H1 (cell line): ENCODE measurements at regions not wholly inside any gene's neighbourhood (a gene's known extent, or its start where the extent isn't known, plus 50 kb on each side); places are given as distances from the start of the nearest gene placed in this dataset.

Experiments
- CTCF ChIA-PET: fragments of 300-600 bp; sonication (Branson Sonifier 250); formaldehyde crosslinking; loops from one replicate; lab custom pipeline; 2021; ENCODE audit not compliant: partially characterized antibody; lab: Charles Lee
- POLR2A ChIA-PET: fragments of 300-600 bp; sonication (Branson Sonifier 250); formaldehyde crosslinking; loops from one replicate; lab custom pipeline; 2021; ENCODE audit warnings: inconsistent platforms; ENCODE audit not compliant: partially characterized antibody; lab: Charles Lee
- DNase-seq, 2 experiments: peaks; one replicate each; pipeline versions ENCODE4 v3.0.0 to v3.0.0-alpha.2; 2010 to 2022; ENCODE audit warnings: low spot score in 2 of 2, low read depth in 1 of 2, mixed read lengths in 1 of 2
- FAIRE-seq: peaks from 2 replicates; lab custom pipeline; 2011; peaks lifted over from hg19 to GRCh38; lab: Jason Lieb, UNC
- H2AFZ ChIP-seq: 2 replicates; pipeline ENCODE4 v1.8.1; 2012; ENCODE audit warnings: low read length, inconsistent platforms
- H2AK5ac ChIP-seq: 2 replicates; pipeline ENCODE4 v1.6.1; 2013; ENCODE audit warnings: low read depth, low read length
- H2BK120ac ChIP-seq: replicated peaks from 2 replicates; pipeline ENCODE3; 2013; ENCODE audit warnings: low read depth, low read length, inconsistent platforms
- H2BK12ac ChIP-seq: 2 replicates; pipeline ENCODE4 v1.6.1; 2013; ENCODE audit warnings: low read depth, low read length
- H2BK15ac ChIP-seq: 2 replicates; pipeline ENCODE4 v1.6.1; 2013; ENCODE audit warnings: low read length
- H2BK20ac ChIP-seq: 2 replicates; pipeline ENCODE4 v1.6.1; 2013; ENCODE audit warnings: low read length
- H2BK5ac ChIP-seq: 2 replicates; pipeline ENCODE4 v1.6.1; 2013; ENCODE audit warnings: low read depth, low read length
- H3K14ac ChIP-seq: 2 replicates; pipeline ENCODE4 v1.6.1; 2013; ENCODE audit warnings: inconsistent platforms; ENCODE audit not compliant: insufficient read length
- H3K18ac ChIP-seq: 2 replicates; pipeline ENCODE4 v1.6.1; 2013; ENCODE audit warnings: low read length; ENCODE audit errors: extremely low read depth
- H3K23ac ChIP-seq: 2 replicates; pipeline ENCODE4 v1.6.1; 2013; ENCODE audit warnings: inconsistent platforms; ENCODE audit not compliant: insufficient read length
- H3K23me2 ChIP-seq: 2 replicates; pipeline ENCODE4 v1.6.1; 2013; ENCODE audit warnings: low read depth, low read length
- H3K27ac ChIP-seq: 2 replicates; pipeline ENCODE4 v1.6.1; 2011; ENCODE audit warnings: low read depth, low read length, inconsistent platforms
- H3K27me3 ChIP-seq, 4 experiments: replicated peaks in 1 of 4; 1 replicate in 1 of 4; 2 replicates in 3 of 4; pipeline versions ENCODE4 v1.6.1 to v1.8.1; 2011 to 2013; ENCODE audit warnings: low read length in 3 of 4, mild to moderate bottlenecking in 3 of 4, inconsistent platforms in 2 of 4, mixed read lengths in 2 of 4, moderate library complexity in 1 of 4; ENCODE audit not compliant: control insufficient read depth in 3 of 4, insufficient read depth in 3 of 4; ENCODE audit errors: extremely low read depth in 1 of 4
- H3K36me3 ChIP-seq, 4 experiments: 2 replicates each; pipeline versions ENCODE4 v1.6.1 to v1.8.1; 2011 to 2013; ENCODE audit warnings: mild to moderate bottlenecking in 4 of 4, low read length in 3 of 4, moderate library complexity in 2 of 4, control low read depth in 1 of 4, inconsistent platforms in 1 of 4; ENCODE audit not compliant: insufficient read depth in 4 of 4, control insufficient read depth in 2 of 4
- H3K4ac ChIP-seq: replicated peaks from 2 replicates; pipeline ENCODE3; 2013; ENCODE audit warnings: low read length, low read depth, mixed read lengths, inconsistent platforms; ENCODE audit not compliant: insufficient read length
- H3K4me1 ChIP-seq, 4 experiments: replicated peaks in 1 of 4; 1 replicate in 1 of 4; 2 replicates in 3 of 4; pipeline versions ENCODE4 v1.6.1 to v1.8.1; 2011 to 2013; ENCODE audit warnings: low read length in 3 of 4, inconsistent platforms in 2 of 4, mixed read lengths in 1 of 4; ENCODE audit not compliant: insufficient read depth in 4 of 4, control insufficient read depth in 3 of 4
- H3K4me2 ChIP-seq, 2 experiments: 2 replicates each; pipeline versions ENCODE4 v1.6.1 to v1.8.1; 2011 to 2013; ENCODE audit warnings: low read depth in 2 of 2, low read length in 2 of 2, control low read depth in 1 of 2, inconsistent platforms in 1 of 2, mild to moderate bottlenecking in 1 of 2; ENCODE audit not compliant: insufficient read depth in 1 of 2
- H3K4me3 ChIP-seq, 4 experiments: fragments of 200-600, 300-600 bp in 1 of 4; sonication (generic), shearing (Covaris generic), sonication (Bioruptor Twin) in 1 of 4; 2 replicates each; pipeline versions ENCODE4 v1.5.1 to v1.8.1; 2011 to 2016; ENCODE audit warnings: low read length in 4 of 4, low read depth in 3 of 4, control low read depth in 2 of 4, inconsistent platforms in 2 of 4, mild to moderate bottlenecking in 2 of 4, mixed read lengths in 1 of 4, moderate library complexity in 1 of 4; ENCODE audit not compliant: insufficient read depth in 2 of 4; ENCODE audit errors: extremely low read depth in 1 of 4
- H3K56ac ChIP-seq: replicated peaks from 2 replicates; pipeline ENCODE3; 2013; ENCODE audit warnings: low read depth, mild to moderate bottlenecking, mixed read lengths, low read length, inconsistent platforms; ENCODE audit not compliant: insufficient read length
- H3K79me1 ChIP-seq: 2 replicates; pipeline ENCODE4 v1.6.1; 2013; ENCODE audit warnings: low read depth, low read length, control low read depth
- H3K79me2 ChIP-seq, 2 experiments: 2 replicates each; pipeline versions ENCODE4 v1.6.1 to v1.8.1; 2012 to 2013; ENCODE audit warnings: low read length in 2 of 2, mild to moderate bottlenecking in 2 of 2, inconsistent platforms in 1 of 2; ENCODE audit not compliant: insufficient read depth in 2 of 2, control insufficient read depth in 1 of 2
- H3K9ac ChIP-seq, 4 experiments: replicated peaks in 1 of 4; 1 replicate in 1 of 4; 2 replicates in 3 of 4; pipeline versions ENCODE4 v1.6.1 to v1.8.1; 2011 to 2013; ENCODE audit warnings: low read depth in 3 of 4, low read length in 3 of 4, control low read depth in 2 of 4, mild to moderate bottlenecking in 2 of 4, moderate library complexity in 2 of 4, inconsistent platforms in 1 of 4; ENCODE audit errors: extremely low read depth in 1 of 4
- H3K9me3 ChIP-seq, 2 experiments: 2 replicates each; pipeline versions ENCODE4 v1.6.1 to v1.8.1; 2012 to 2013; ENCODE audit warnings: mild to moderate bottlenecking in 2 of 2, moderate library complexity in 2 of 2, control low read depth in 1 of 2, inconsistent platforms in 1 of 2, low read depth in 1 of 2, low read length in 1 of 2, mixed read lengths in 1 of 2; ENCODE audit not compliant: insufficient read depth in 2 of 2
- H4K20me1 ChIP-seq, 2 experiments: replicated peaks in 1 of 2; 2 replicates each; pipeline versions ENCODE3 to v1.8.1; 2011 to 2013; ENCODE audit warnings: inconsistent platforms in 2 of 2, low read length in 2 of 2, mild to moderate bottlenecking in 1 of 2; ENCODE audit not compliant: insufficient read depth in 2 of 2, control insufficient read depth in 1 of 2
- H4K5ac ChIP-seq: 2 replicates; pipeline ENCODE4 v1.6.1; 2013; ENCODE audit warnings: low read length, low read depth, mixed read lengths, inconsistent platforms; ENCODE audit not compliant: insufficient read length
- H4K8ac ChIP-seq: 2 replicates; pipeline ENCODE4 v1.8.0; 2013; ENCODE audit warnings: mild to moderate bottlenecking, moderate library complexity, low read length, inconsistent platforms; ENCODE audit not compliant: insufficient read depth; ENCODE audit errors: extremely low read depth
- H4K91ac ChIP-seq: replicated peaks from 2 replicates; pipeline ENCODE3; 2013; ENCODE audit warnings: low read length, mixed read lengths, inconsistent platforms; ENCODE audit not compliant: insufficient read length
- RXRA ChIP-seq: IDR thresholded peaks from 2 replicates; pipeline ENCODE4 v1.6.1; 2011; ENCODE audit warnings: low read depth, mild to moderate bottlenecking, low read length, moderate library complexity; ENCODE audit not compliant: insufficient read depth
- SUZ12 ChIP-seq: fragments of 200-600 bp; sonication (generic); IDR thresholded peaks from 2 replicates; pipeline ENCODE4 v1.6.1; 2012; ENCODE audit warnings: mild to moderate bottlenecking, inconsistent platforms, low read length, moderate library complexity, mixed read lengths
- YY1 ChIP-seq: IDR thresholded peaks from 2 replicates; pipeline ENCODE4 v1.6.1; 2011; ENCODE audit warnings: low read depth, mild to moderate bottlenecking, low read length
- WGBS, 2 experiments: shearing (Covaris generic) in 1 of 2; methylation state at CpG; one replicate each; pipeline versions ENCODE4 v1.1.6 to v1.1.7; 2013 to 2015; ENCODE audit warnings: low lambda C conversion rate in 2 of 2, mixed read lengths in 2 of 2, inconsistent platforms in 1 of 2, low coverage in 1 of 2, missing lambda C conversion rate in 1 of 2; ENCODE audit not compliant: insufficient replicate concordance in 2 of 2, insufficient coverage in 1 of 2, insufficient read length in 1 of 2; ENCODE audit errors: extremely low coverage in 1 of 2, missing lambda C conversion rate in 1 of 2; 5-methylcytosine and 5-hydroxymethylcytosine counted together

DNA sequence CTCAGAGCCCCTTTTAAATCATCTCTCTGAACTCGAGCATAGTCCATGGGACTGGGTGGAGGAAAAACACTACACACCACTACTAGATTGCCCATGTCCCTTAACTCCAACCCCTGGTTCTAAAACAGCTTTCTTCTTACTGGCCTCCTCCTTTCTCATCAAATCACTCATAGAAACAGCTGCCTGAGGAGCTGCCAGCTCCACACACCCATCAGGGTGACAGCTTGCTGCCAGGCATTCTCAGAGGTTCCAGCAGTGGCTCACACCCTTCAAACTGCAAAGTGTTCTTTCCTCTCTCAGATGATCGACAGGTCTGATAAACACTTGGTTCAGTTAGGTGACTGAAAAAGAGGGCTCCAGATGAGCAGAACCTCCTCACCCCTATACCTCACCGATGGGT lies 543.0 kb upstream of the PLXNA2 start:
- Histone ChIP-seq H2AFZ (no peak overlapping the region), H3K23ac (no peak overlapping the region), H2BK120ac (peak overlapping the region; percentile 24), H4K8ac (no peak overlapping the region), H3K4me1 (peaks cover 3 to 17% (median 12%) of the 10 kb centered on the region in 4 experiments; a peak in 5 of 7 replicates), H3K36me3 (no peaks in the 10 kb centered on the region), H3K27me3 (no peaks in the 10 kb centered on the region), H3K56ac (no peak overlapping the region), H3K4me2 (no peak overlapping the region; a peak in 1 of 4 replicates), H2BK12ac (peak overlapping the region; percentile 42; the same call in 1 of the 2 replicates), H3K9me3 (no peaks in the 10 kb centered on the region), H2BK15ac (no peak overlapping the region), H2BK20ac (peak overlapping the region; percentile 83; the same call in 1 of the 2 replicates), H4K91ac (peak overlapping the region; percentile 88), H3K23me2 (no peaks in the 10 kb centered on the region), H3K14ac (no peak overlapping the region), H2BK5ac (peak overlapping the region; percentile 94; the same call in 1 of the 2 replicates), H3K4me3 (no peak overlapping the region), H3K27ac (no peak overlapping the region), H3K79me2 (no peaks in the 10 kb centered on the region), H3K79me1 (no peaks in the 10 kb centered on the region), H2AK5ac (peak overlapping the region; percentile 60; the same call in 1 of the 2 replicates), H3K4ac (peak overlapping the region; percentile 36), H3K9ac (no peak overlapping the region), H4K5ac (no peak overlapping the region), H3K18ac (peak overlapping the region; percentile 74; the same call in 1 of the 2 replicates), H4K20me1 (no peaks in the 10 kb centered on the region)
- DNase-seq (no peak), FAIRE-seq (no peak)
- POLR2A ChIA-PET, result interaction anchor here (1.3 kb wide), 1 partner anchor 20 kb away, joined by 3 read pairs; no protein-coding TSS in a partner anchor
- TF ChIP-seq YY1 (no peak), SUZ12 (no peak), RXRA (no peak)
- CTCF ChIA-PET, result interaction anchor here (0.6 to 0.9 kb wide), 4 partner anchors 8 to 74 kb away, joined by 3 to 4 read pairs (median 3); no protein-coding TSS in a partner anchor
- 90% methylated on average over 3 of the region's 3 CpGs; no CpG with 5 or more reads in 1 of the 2 experiments for WGBS, 2 experiments
